ENCODE measurements at regions not wholly inside any gene's neighbourhood (a gene's known extent, or its start where the extent isn't known, plus 50 kb on each side); places are given as distances from the start of the nearest gene placed in this dataset.
A peak's percentile ranks its signal among the peaks of the same experiment; 100 is the strongest.

- TF ChIP-seq ISL1 (CRISPR knock-in tag; IDR thresholded peaks at IDR 0.05) (peak; percentile 45), ARNTL (CRISPR knock-in tag; IDR thresholded peaks at IDR 0.05; ENCODE audit: borderline replicate concordance, low read depth) (no peak), ESRRG (CRISPR knock-in tag; IDR thresholded peaks at IDR 0.05) (no peak), CREB5 (CRISPR knock-in tag; IDR thresholded peaks at IDR 0.05; ENCODE audit: low read depth) (no peak), RARB (CRISPR knock-in tag; IDR thresholded peaks at IDR 0.05) (no peak), PPARA (CRISPR knock-in tag; IDR thresholded peaks at IDR 0.05; ENCODE audit: borderline replicate concordance) (no peak), ZNF565 (CRISPR knock-in tag; conservative IDR thresholded peaks at IDR 0.05; ENCODE audit: low read depth) (no peak)
- no peak for ATAC-seq
These were observed 408.7 kb downstream of the REEP3 start for GRCh38 chr10:63929831-63930467.

GRCh38 chr10:63930584-63930983 is 409.4 kb downstream of the REEP3 start:
- no peak for TF ChIP-seq ZNF565 (CRISPR knock-in tag; conservative IDR thresholded peaks at IDR 0.05; ENCODE audit: low read depth)
- no peak for TF ChIP-seq ZFP3 (CRISPR knock-in tag; IDR thresholded peaks at IDR 0.05)
- TF ChIP-seq ARNTL (CRISPR knock-in tag; IDR thresholded peaks at IDR 0.05; ENCODE audit: borderline replicate concordance, low read depth): no peak
- TF ChIP-seq ZFP30 (CRISPR knock-in tag; IDR thresholded peaks at IDR 0.05): no peak
- no peak for TF ChIP-seq GLIS3 (CRISPR knock-in tag; IDR thresholded peaks at IDR 0.05)
- no peak for TF ChIP-seq CSRNP3 (CRISPR knock-in tag; IDR thresholded peaks at IDR 0.05)
- no peak for TF ChIP-seq OSR1 (CRISPR knock-in tag; IDR thresholded peaks at IDR 0.05)
- no peak for TF ChIP-seq PPARA (CRISPR knock-in tag; IDR thresholded peaks at IDR 0.05; ENCODE audit: borderline replicate concordance)
- TF ChIP-seq POU6F1 (CRISPR knock-in tag; IDR thresholded peaks at IDR 0.05; ENCODE audit: borderline replicate concordance, low read depth): no peak
- TF ChIP-seq TCF4 (CRISPR knock-in tag; IDR thresholded peaks at IDR 0.05; ENCODE audit: borderline replicate concordance): no peak
- TF ChIP-seq BACH2 (CRISPR knock-in tag; IDR thresholded peaks at IDR 0.05; ENCODE audit: borderline replicate concordance): no peak
- TF ChIP-seq RARB (CRISPR knock-in tag; IDR thresholded peaks at IDR 0.05): no peak
- TF ChIP-seq CSDC2 (CRISPR knock-in tag; IDR thresholded peaks at IDR 0.05): no peak
- no peak for TF ChIP-seq PATZ1 (CRISPR knock-in tag; IDR thresholded peaks at IDR 0.05; ENCODE audit: borderline replicate concordance)
- TF ChIP-seq TOX (CRISPR knock-in tag; IDR thresholded peaks at IDR 0.05; ENCODE audit: borderline replicate concordance): no peak
- TF ChIP-seq SNAI2 (CRISPR knock-in tag; IDR thresholded peaks at IDR 0.05): no peak
- no peak for TF ChIP-seq ISL1 (CRISPR knock-in tag; IDR thresholded peaks at IDR 0.05)
- no peak for TF ChIP-seq ESRRG (CRISPR knock-in tag; IDR thresholded peaks at IDR 0.05)
- ATAC-seq: no peak

GRCh38 chr10:63935705-63936104 is 414.5 kb downstream of the REEP3 start:
- no peak for ATAC-seq
- TF ChIP-seq GLIS3 (CRISPR knock-in tag; IDR thresholded peaks at IDR 0.05) (no peak), CSRNP3 (CRISPR knock-in tag; IDR thresholded peaks at IDR 0.05) (no peak), POU6F1 (CRISPR knock-in tag; IDR thresholded peaks at IDR 0.05; ENCODE audit: borderline replicate concordance, low read depth) (no peak), TOX (CRISPR knock-in tag; IDR thresholded peaks at IDR 0.05; ENCODE audit: borderline replicate concordance) (no peak), TSHZ2 (CRISPR knock-in tag; IDR thresholded peaks at IDR 0.05) (no peak), ZNF70 (CRISPR knock-in tag; IDR thresholded peaks at IDR 0.05) (no peak), PPARA (CRISPR knock-in tag; IDR thresholded peaks at IDR 0.05; ENCODE audit: borderline replicate concordance) (no peak), ZNF565 (CRISPR knock-in tag; conservative IDR thresholded peaks at IDR 0.05; ENCODE audit: low read depth) (no peak), TCF4 (CRISPR knock-in tag; IDR thresholded peaks at IDR 0.05; ENCODE audit: borderline replicate concordance) (no peak), SNAI2 (CRISPR knock-in tag; IDR thresholded peaks at IDR 0.05) (no peak), ZNF8 (CRISPR knock-in tag; IDR thresholded peaks at IDR 0.05) (no peak), ARNTL (CRISPR knock-in tag; IDR thresholded peaks at IDR 0.05; ENCODE audit: borderline replicate concordance, low read depth) (no peak), ZFP3 (CRISPR knock-in tag; IDR thresholded peaks at IDR 0.05) (no peak)
